ENCODE measurements at regions not wholly inside any gene's neighbourhood (a gene's known extent, or its start where the extent isn't known, plus 50 kb on each side); places are given as distances from the start of the nearest gene placed in this dataset.

GRCh38 chr15:93362821-93363220 lies 273.8 kb upstream of the RGMA start:
- Histone ChIP-seq H3K36me3 (ENCODE audit: control insufficient read depth in 1 of 2, insufficient read depth in 2 of 2, low read depth in 1 of 2, low read length in 2 of 2) (no peaks in the 10 kb centered on the region), H3K79me1 (replicated peaks; ENCODE audit: low read length, poor library complexity, severe bottlenecking) (no peaks in the 10 kb centered on the region), H3K23ac (ENCODE audit: low read length in 2 of 2) (no peak overlapping the region), H4K91ac (ENCODE audit: low read length) (no peak overlapping the region), H4K8ac (ENCODE audit: low read length) (no peak overlapping the region), H2BK12ac (ENCODE audit: low read length in 2 of 2) (no peak overlapping the region), H3K4me1 (ENCODE audit: control insufficient read depth, insufficient read depth, low read depth, low read length) (peaks cover 8% of the 10 kb centered on the region), H2BK5ac (ENCODE audit: low read depth, low read length, poor library complexity, severe bottlenecking) (no peak overlapping the region), H3K4me3 (ENCODE audit: insufficient read depth in 1 of 2, low read depth in 1 of 2, low read length in 2 of 2) (no peak overlapping the region), H2AFZ (ENCODE audit: low read depth, low read length) (no peak overlapping the region), H3K9ac (ENCODE audit: low read length) (no peak overlapping the region), H2BK15ac (ENCODE audit: low read depth, poor library complexity, severe bottlenecking) (no peak overlapping the region), H3K27ac (ENCODE audit: low read length, poor library complexity, severe bottlenecking) (no peak overlapping the region), H2BK120ac (ENCODE audit: low read depth, low read length) (no peak overlapping the region), H2AK5ac (ENCODE audit: low read length, severe bottlenecking) (no peak overlapping the region), H3K14ac (ENCODE audit: low read length in 2 of 2) (no peak overlapping the region), H3K9me3 (ENCODE audit: control insufficient read depth, low read length) (no peaks in the 10 kb centered on the region), H3K18ac (ENCODE audit: low read depth in 1 of 2, low read length in 2 of 2) (no peak overlapping the region), H3K4ac (ENCODE audit: low read depth in 1 of 2, low read length in 2 of 2) (no peak overlapping the region), H3K27me3 (ENCODE audit: control insufficient read depth in 1 of 2, insufficient read depth in 1 of 2, low read length in 2 of 2) (no peaks in the 10 kb centered on the region), H3K4me2 (ENCODE audit: low read length, poor library complexity, severe bottlenecking) (no peak overlapping the region)
- 52% methylated on average over 5 of the region's 8 CpGs for WGBS
- no peak for DNase-seq

GRCh38 chr15:93362203-93362602 lies 273.2 kb upstream of the RGMA start:
- Histone ChIP-seq H3K27me3 (ENCODE audit: control insufficient read depth in 1 of 2, insufficient read depth in 1 of 2, low read length in 2 of 2) (no peaks in the 10 kb centered on the region), H2AK5ac (ENCODE audit: low read length, severe bottlenecking) (no peak overlapping the region)

GRCh38 chr15:93361703-93362102 lies 272.7 kb upstream of the RGMA start:
- Histone ChIP-seq H3K4me3 (ENCODE audit: insufficient read depth in 1 of 2, low read depth in 1 of 2, low read length in 2 of 2) (no peak overlapping the region), H4K91ac (ENCODE audit: low read length) (no peak overlapping the region), H2BK5ac (ENCODE audit: low read depth, low read length, poor library complexity, severe bottlenecking) (no peak overlapping the region), H3K4me2 (ENCODE audit: low read length, poor library complexity, severe bottlenecking) (no peak overlapping the region), H2AFZ (ENCODE audit: low read depth, low read length) (no peak overlapping the region), H2AK5ac (ENCODE audit: low read length, severe bottlenecking) (no peak overlapping the region), H2BK15ac (ENCODE audit: low read depth, poor library complexity, severe bottlenecking) (no peak overlapping the region), H3K36me3 (ENCODE audit: control insufficient read depth in 1 of 2, insufficient read depth in 2 of 2, low read depth in 1 of 2, low read length in 2 of 2) (no peaks in the 10 kb centered on the region), H3K18ac (ENCODE audit: low read depth in 1 of 2, low read length in 2 of 2) (no peak overlapping the region), H3K9ac (ENCODE audit: low read length) (no peak overlapping the region), H3K27me3 (ENCODE audit: control insufficient read depth in 1 of 2, insufficient read depth in 1 of 2, low read length in 2 of 2) (no peaks in the 10 kb centered on the region), H3K79me1 (replicated peaks; ENCODE audit: low read length, poor library complexity, severe bottlenecking) (no peaks in the 10 kb centered on the region), H3K4me1 (ENCODE audit: control insufficient read depth, insufficient read depth, low read depth, low read length) (peaks cover 8% of the 10 kb centered on the region), H3K27ac (ENCODE audit: low read length, poor library complexity, severe bottlenecking) (no peak overlapping the region), H3K4ac (ENCODE audit: low read depth in 1 of 2, low read length in 2 of 2) (no peak overlapping the region), H2BK12ac (ENCODE audit: low read length in 2 of 2) (no peak overlapping the region), H3K9me3 (ENCODE audit: control insufficient read depth, low read length) (no peaks in the 10 kb centered on the region), H4K8ac (ENCODE audit: low read length) (no peak overlapping the region), H2BK120ac (ENCODE audit: low read depth, low read length) (no peak overlapping the region), H3K23ac (ENCODE audit: low read length in 2 of 2) (no peak overlapping the region), H3K14ac (ENCODE audit: low read length in 2 of 2) (no peak overlapping the region)
- 85% methylated on average over 3 of the region's 5 CpGs for WGBS
- DNase-seq: no peak

More at GRCh38 chr15:93362203-93362602, 273.2 kb upstream of the RGMA start:
- no peak overlapping the region for H3K4ac ChIP-seq (ENCODE audit: low read depth in 1 of 2, low read length in 2 of 2)
- H4K91ac ChIP-seq (ENCODE audit: low read length): no peak overlapping the region
- no peak overlapping the region for H3K23ac ChIP-seq (ENCODE audit: low read length in 2 of 2)
- no peak overlapping the region for H3K9ac ChIP-seq (ENCODE audit: low read length)
- WGBS: 7% methylated on average over 3 of the region's 3 CpGs
- no peak overlapping the region for H3K27ac ChIP-seq (ENCODE audit: low read length, poor library complexity, severe bottlenecking)
- H2AFZ ChIP-seq (ENCODE audit: low read depth, low read length): no peak overlapping the region
- no peak overlapping the region for H3K14ac ChIP-seq (ENCODE audit: low read length in 2 of 2)
- no peak overlapping the region for H2BK5ac ChIP-seq (ENCODE audit: low read depth, low read length, poor library complexity, severe bottlenecking)
- no peak overlapping the region for H3K4me2 ChIP-seq (ENCODE audit: low read length, poor library complexity, severe bottlenecking)
- H3K4me1 ChIP-seq (ENCODE audit: control insufficient read depth, insufficient read depth, low read depth, low read length): peaks cover 8% of the 10 kb centered on the region
- no peak overlapping the region for H3K4me3 ChIP-seq (ENCODE audit: insufficient read depth in 1 of 2, low read depth in 1 of 2, low read length in 2 of 2)
- H2BK120ac ChIP-seq (ENCODE audit: low read depth, low read length): no peak overlapping the region
- H3K9me3 ChIP-seq (ENCODE audit: control insufficient read depth, low read length): no peaks in the 10 kb centered on the region
- H2BK12ac ChIP-seq (ENCODE audit: low read length in 2 of 2): no peak overlapping the region
- H3K36me3 ChIP-seq (ENCODE audit: control insufficient read depth in 1 of 2, insufficient read depth in 2 of 2, low read depth in 1 of 2, low read length in 2 of 2): no peaks in the 10 kb centered on the region
- H2BK15ac ChIP-seq (ENCODE audit: low read depth, poor library complexity, severe bottlenecking): no peak overlapping the region
- H3K79me1 ChIP-seq (replicated peaks; ENCODE audit: low read length, poor library complexity, severe bottlenecking): no peaks in the 10 kb centered on the region
- no peak overlapping the region for H4K8ac ChIP-seq (ENCODE audit: low read length)
- DNase-seq: no peak
- no peak overlapping the region for H3K18ac ChIP-seq (ENCODE audit: low read depth in 1 of 2, low read length in 2 of 2)

- Histone ChIP-seq H3K14ac (ENCODE audit: low read length in 2 of 2) (no peak overlapping the region), H3K18ac (ENCODE audit: low read depth in 1 of 2, low read length in 2 of 2) (no peak overlapping the region), H3K4ac (ENCODE audit: low read depth in 1 of 2, low read length in 2 of 2) (no peak overlapping the region), H3K27ac (ENCODE audit: low read length, poor library complexity, severe bottlenecking) (no peak overlapping the region), H3K9me3 (ENCODE audit: control insufficient read depth, low read length) (no peaks in the 10 kb centered on the region), H2AFZ (ENCODE audit: low read depth, low read length) (no peak overlapping the region), H3K4me1 (ENCODE audit: control insufficient read depth, insufficient read depth, low read depth, low read length) (peaks cover 8% of the 10 kb centered on the region), H2BK15ac (ENCODE audit: low read depth, poor library complexity, severe bottlenecking) (no peak overlapping the region), H3K79me1 (replicated peaks; ENCODE audit: low read length, poor library complexity, severe bottlenecking) (no peaks in the 10 kb centered on the region), H4K8ac (ENCODE audit: low read length) (no peak overlapping the region), H3K23ac (ENCODE audit: low read length in 2 of 2) (no peak overlapping the region), H3K4me2 (ENCODE audit: low read length, poor library complexity, severe bottlenecking) (no peak overlapping the region), H3K36me3 (ENCODE audit: control insufficient read depth in 1 of 2, insufficient read depth in 2 of 2, low read depth in 1 of 2, low read length in 2 of 2) (no peaks in the 10 kb centered on the region), H2AK5ac (ENCODE audit: low read length, severe bottlenecking) (no peak overlapping the region), H3K4me3 (ENCODE audit: insufficient read depth in 1 of 2, low read depth in 1 of 2, low read length in 2 of 2) (no peak overlapping the region), H4K91ac (ENCODE audit: low read length) (no peak overlapping the region), H2BK5ac (ENCODE audit: low read depth, low read length, poor library complexity, severe bottlenecking) (no peak overlapping the region), H2BK120ac (ENCODE audit: low read depth, low read length) (no peak overlapping the region), H3K27me3 (ENCODE audit: control insufficient read depth in 1 of 2, insufficient read depth in 1 of 2, low read length in 2 of 2) (no peaks in the 10 kb centered on the region), H3K9ac (ENCODE audit: low read length) (no peak overlapping the region), H2BK12ac (ENCODE audit: low read length in 2 of 2) (no peak overlapping the region)
- WGBS: 83% methylated on average over 1 of the region's 2 CpGs
- no peak for DNase-seq
Measured at GRCh38 chr15:93360976-93361375, 272.0 kb upstream of the RGMA start.
